A673 (cell line): ENCODE measurements at regions not wholly inside any gene's neighbourhood (a gene's known extent, or its start where the extent isn't known, plus 50 kb on each side); places are given as distances from the start of the nearest gene placed in this dataset.

Experiments used
- EZH2 ChIP-seq: fragments of 200-600 bp; sonication (generic); IDR thresholded peaks from 2 replicates; pipeline ENCODE4 v1.6.1; 2017; ENCODE audit warnings: borderline replicate concordance, low read depth, mild to moderate bottlenecking, mixed read lengths, antibody characterized with exemption, low read length; ENCODE audit not compliant: poor library complexity, severe bottlenecking
- TF ChIP-seq, protein P1 (sequence below): fragments of 300-800, 200-600 bp; sonication (generic); conservative IDR thresholded peaks from 2 replicates; pipeline ENCODE4 v1.5.1; 2017; ENCODE audit warnings: low read depth, mild to moderate bottlenecking, antibody characterized with exemption, low read length, moderate library complexity, mixed read lengths

DNA sequence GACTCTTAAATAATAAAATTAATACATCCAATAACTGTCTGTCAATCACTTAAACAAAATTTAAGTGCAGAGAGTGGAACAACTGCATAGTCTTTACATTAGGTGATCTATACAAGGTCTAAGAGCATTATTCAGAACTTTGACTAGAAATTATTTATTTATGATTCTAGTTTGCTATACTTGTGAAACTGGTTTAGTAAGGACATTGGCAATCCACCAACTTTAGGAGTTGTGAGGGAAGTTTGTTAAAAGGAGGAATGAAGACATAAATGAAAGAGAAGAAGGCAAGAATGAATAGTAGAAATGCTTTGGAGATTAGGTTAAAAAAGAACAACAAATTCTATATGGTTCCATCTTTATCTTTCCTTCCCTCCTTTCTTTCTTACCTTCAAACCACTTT, 217.5 kb downstream of the GPD2 start:
- TF ChIP-seq, protein P1, sequence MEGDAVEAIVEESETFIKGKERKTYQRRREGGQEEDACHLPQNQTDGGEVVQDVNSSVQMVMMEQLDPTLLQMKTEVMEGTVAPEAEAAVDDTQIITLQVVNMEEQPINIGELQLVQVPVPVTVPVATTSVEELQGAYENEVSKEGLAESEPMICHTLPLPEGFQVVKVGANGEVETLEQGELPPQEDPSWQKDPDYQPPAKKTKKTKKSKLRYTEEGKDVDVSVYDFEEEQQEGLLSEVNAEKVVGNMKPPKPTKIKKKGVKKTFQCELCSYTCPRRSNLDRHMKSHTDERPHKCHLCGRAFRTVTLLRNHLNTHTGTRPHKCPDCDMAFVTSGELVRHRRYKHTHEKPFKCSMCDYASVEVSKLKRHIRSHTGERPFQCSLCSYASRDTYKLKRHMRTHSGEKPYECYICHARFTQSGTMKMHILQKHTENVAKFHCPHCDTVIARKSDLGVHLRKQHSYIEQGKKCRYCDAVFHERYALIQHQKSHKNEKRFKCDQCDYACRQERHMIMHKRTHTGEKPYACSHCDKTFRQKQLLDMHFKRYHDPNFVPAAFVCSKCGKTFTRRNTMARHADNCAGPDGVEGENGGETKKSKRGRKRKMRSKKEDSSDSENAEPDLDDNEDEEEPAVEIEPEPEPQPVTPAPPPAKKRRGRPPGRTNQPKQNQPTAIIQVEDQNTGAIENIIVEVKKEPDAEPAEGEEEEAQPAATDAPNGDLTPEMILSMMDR, result no peak
- TF ChIP-seq EZH2, result no peak
